ENCODE measurements at regions not wholly inside any gene's neighbourhood (a gene's known extent, or its start where the extent isn't known, plus 50 kb on each side); places are given as distances from the start of the nearest gene placed in this dataset.
"Not testable (repeated sequence)": the region's sequence is repeated elsewhere in the genome, so short reads cannot be mapped to it uniquely, and the experiment has no call there.

- intact Hi-C loops (cut with DNase I, micrococcal nuclease): no loop called here
- DNase-seq (no peak), ATAC-seq (no peak)
These were observed 81.1 kb downstream of the XRCC2 start for GRCh38 chr7:152594801-152595200.

- DNase-seq (no peak), ATAC-seq (no peak)
- intact Hi-C loops (cut with DNase I, micrococcal nuclease): no loop called here
These were observed 84.0 kb downstream of the XRCC2 start for GRCh38 chr7:152591976-152592375.

- ATAC-seq (no peak), DNase-seq (no peak)
These were observed 85.5 kb downstream of the XRCC2 start for GRCh38 chr7:152590481-152590880.

GRCh38 chr7:152589821-152590220, 86.1 kb downstream of the XRCC2 start:
- ATAC-seq; DNase-seq; intact Hi-C loops (cut with DNase I, micrococcal nuclease): not testable (repeated sequence)

More at GRCh38 chr7:152590481-152590880, 85.5 kb downstream of the XRCC2 start:
- intact Hi-C loops (cut with DNase I, micrococcal nuclease): no loop called here

DNA sequence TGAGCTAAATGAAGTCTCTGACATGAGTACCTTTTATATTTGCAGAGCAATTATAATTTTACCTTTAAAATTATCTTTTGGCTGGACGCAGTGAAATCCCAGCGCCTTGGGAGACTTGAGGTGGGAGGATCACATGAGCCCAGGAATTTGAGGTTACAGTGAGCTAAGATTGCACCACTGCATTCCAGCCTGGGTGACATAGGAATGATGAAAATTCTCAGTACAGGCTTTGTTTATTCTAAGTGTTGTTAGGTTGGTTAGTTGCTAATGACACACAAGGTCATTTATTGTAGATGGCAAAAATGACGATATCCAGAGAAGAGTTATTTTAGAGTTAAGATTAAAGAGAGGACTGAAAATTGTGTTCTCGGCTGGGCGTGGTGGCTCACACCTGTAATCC, 87.6 kb downstream of the XRCC2 start:
- intact Hi-C loops (cut with DNase I, micrococcal nuclease): no loop called here
- DNase-seq (no peak), ATAC-seq (no peak)

GRCh38 chr7:152587366-152587765, 88.6 kb downstream of the XRCC2 start:
- intact Hi-C loops (cut with DNase I, micrococcal nuclease): no loop called here
- ATAC-seq: no peak
- no peak for DNase-seq

- ATAC-seq (no peak), DNase-seq (no peak)
- intact Hi-C loops (cut with DNase I, micrococcal nuclease): no loop called here
These were observed 92.9 kb downstream of the XRCC2 start for GRCh38 chr7:152583006-152583405.

GRCh38 chr7:152579070-152579469, 96.9 kb downstream of the XRCC2 start:
- DNase-seq: no peak
- no peak for ATAC-seq
- intact Hi-C loops (cut with DNase I, micrococcal nuclease): no loop called here

DNA sequence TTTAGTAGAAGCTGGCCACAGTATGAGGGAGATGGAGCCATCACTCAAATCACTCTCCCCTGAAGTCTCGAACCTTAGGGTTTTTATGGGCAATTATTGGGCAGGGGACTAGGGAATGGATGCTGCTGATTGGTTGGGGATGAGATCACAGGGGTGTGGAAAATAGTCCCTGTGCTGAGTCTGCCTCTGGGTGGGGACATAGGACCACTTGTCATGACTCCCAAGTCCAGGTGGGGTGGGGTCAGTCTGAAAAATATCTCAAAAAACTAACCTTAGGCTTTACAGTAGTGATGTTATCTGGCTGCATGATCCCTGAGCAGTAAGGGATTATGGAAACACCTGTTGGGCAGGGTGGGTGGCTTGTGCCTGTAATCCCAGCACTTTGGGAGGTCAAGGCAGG, 98.6 kb downstream of the XRCC2 start:
- DNase-seq (no peak), ATAC-seq (no peak)
- intact Hi-C loops (cut with DNase I, micrococcal nuclease): no loop called here

DNA sequence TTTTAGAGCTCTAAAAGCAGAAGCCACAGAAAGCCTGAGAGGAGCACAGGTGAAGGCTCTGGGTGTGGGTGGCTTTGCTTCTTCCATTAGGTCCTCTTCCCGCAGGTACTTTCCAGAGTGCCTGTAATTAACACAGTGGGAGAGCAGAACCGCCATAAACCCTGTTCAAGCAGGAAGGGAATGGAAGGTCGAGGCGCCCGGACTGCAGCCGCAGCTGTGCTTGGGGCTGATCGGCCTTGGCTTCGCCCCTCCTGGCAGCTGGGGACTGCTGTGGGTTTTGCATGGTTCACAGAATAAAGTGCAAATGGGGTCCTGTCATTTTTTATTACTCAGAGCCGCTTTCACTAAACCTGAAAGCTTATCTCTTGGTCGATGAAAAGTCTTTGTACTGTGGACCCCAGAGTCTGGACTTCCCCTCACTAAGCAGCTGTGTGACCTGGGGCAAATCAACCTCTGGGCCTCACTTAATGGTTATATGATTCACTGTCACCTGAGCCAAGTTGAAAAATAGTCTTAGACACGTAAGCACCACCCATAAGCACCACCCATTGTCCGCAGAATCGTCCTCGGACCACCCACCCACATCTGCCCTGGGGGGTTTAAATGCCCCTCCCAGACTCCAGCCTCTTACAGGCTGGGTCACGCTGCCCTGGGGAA, 100.9 kb downstream of the XRCC2 start:
- DNase-seq (peak in 1 of 2 donors; percentile 8), ATAC-seq (peak; percentile 74)
- intact Hi-C loops (cut with DNase I, micrococcal nuclease): no loop called here

DNA sequence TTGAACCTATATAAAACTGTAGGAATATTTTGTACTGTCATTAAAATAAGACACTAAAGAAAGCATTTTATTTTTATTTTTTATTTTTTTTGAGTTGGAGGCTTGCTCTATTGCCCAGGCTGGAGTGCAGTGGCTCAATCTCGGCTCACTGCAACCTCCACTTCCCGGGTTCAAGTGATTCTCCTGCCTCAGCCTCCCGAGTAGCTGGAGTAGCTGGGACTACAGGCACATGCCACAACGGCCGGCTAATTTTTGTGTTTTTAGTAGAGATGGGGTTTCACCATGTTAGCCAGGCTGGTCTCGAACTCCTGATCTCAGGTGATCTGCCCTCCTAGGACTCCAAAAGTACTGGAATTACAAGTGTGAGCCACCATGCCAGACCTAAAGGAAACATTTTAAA, 102.8 kb downstream of the XRCC2 start:
- intact Hi-C loops (cut with DNase I, micrococcal nuclease); DNase-seq; ATAC-seq: not testable (repeated sequence)

DNA sequence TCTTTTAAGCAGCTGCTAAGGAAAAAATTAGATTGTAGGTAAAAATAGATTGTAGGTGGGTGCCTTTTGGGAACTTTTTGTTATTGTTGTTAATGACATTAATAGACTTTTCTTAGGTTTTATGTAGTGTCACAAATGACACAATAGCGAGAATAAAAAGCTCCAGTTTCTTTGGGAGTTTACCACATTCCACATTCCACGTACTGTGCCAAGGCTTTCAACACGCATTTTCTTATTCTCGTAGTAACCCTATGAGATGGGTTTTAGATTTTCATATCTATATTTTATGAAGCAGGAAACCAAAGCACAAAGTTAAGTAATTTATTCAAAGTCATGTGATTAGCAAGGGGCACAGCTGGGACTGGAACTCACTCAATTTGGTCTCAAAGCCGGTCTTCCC, 103.8 kb downstream of the XRCC2 start:
- DNase-seq (no peak), ATAC-seq (no peak)
- intact Hi-C loops (cut with DNase I, micrococcal nuclease): no loop called here

DNA sequence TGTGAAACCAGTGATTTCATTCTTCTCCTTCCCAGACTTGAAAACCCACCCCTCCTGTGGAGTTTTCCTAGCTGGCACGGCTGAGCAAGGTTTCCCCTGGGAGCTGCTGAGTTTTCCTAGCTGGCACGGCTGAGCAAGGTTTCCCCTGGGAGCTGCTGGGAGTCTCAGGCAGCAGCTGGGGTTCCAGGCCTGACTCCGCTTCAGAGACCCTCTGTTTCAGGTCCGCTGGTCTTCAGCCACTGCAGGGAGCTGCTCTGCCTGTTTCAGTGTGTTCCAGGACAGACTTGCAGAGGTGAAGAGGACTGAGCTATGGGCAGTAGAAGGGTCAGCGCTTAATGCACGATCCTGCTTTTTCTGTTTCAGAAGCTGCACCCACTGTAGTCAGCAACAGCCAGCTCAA, 104.9 kb downstream of the XRCC2 start:
- DNase-seq: no peak
- no peak for ATAC-seq
- intact Hi-C loops (cut with DNase I, micrococcal nuclease): no loop called here

DNA sequence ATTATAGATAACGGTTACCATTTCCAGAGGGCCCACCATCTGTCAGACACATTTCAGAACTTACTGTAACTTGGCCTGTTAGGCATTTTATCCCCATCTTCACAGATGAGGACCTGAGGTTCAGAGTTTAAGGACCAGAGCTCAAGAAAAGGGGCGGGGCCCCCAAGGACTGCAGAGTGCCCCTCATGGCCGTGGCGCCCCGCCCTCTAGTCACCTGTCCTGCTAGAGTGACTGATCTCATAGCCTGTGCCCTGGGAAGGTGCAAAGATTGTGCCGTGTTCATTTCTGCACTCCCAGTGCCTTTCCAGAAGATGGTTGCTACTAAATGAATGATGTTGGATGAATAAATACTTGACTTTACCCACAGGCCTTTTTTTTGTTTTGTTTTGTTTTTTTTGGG, 107.0 kb downstream of the XRCC2 start:
- intact Hi-C loops (cut with DNase I, micrococcal nuclease): no loop called here
- DNase-seq: no peak
- no peak for ATAC-seq

- DNase-seq (no peak), ATAC-seq (no peak)
- intact Hi-C loops (cut with DNase I, micrococcal nuclease): no loop called here
These were observed 110.2 kb downstream of the XRCC2 start for GRCh38 chr7:152565731-152566130.

DNA sequence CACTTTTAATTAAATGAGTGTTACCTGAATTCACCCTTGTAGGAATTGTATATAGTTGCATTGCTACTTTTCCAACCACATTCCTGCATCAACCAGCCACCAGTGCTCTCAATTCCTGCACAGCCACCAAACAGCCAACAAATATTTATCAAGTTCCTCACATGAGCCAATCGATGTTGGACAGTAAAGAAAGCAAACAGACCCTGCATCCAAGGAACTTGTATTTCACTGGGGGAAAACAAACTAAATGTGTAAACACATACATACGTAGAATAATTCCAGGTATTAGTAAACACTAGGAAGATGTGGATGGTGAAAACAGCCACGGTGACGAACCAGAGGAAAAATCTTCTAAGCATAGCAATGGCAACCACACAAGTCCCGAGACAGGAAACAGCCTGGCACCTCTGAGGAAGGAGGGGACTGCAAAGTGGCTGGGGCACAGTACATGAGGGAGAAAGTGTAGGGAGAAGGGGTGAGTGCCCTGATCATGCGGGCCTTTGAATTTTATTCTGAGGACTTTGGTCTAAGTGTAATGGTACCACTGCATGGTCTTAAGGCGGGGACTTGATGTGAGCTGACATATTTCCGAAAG, 111.2 kb downstream of the XRCC2 start:
- no peak for ATAC-seq
- intact Hi-C loops (cut with DNase I, micrococcal nuclease): no loop called here
- no peak for DNase-seq

- intact Hi-C loops (cut with DNase I, micrococcal nuclease): no loop called here
- DNase-seq (no peak), ATAC-seq (no peak)
These were observed 119.8 kb downstream of the XRCC2 start for GRCh38 chr7:152556013-152556755.

- ATAC-seq (no peak), DNase-seq (no peak)
These were observed 118.0 kb upstream of the KMT2C start for GRCh38 chr7:152553671-152554317.

DNA sequence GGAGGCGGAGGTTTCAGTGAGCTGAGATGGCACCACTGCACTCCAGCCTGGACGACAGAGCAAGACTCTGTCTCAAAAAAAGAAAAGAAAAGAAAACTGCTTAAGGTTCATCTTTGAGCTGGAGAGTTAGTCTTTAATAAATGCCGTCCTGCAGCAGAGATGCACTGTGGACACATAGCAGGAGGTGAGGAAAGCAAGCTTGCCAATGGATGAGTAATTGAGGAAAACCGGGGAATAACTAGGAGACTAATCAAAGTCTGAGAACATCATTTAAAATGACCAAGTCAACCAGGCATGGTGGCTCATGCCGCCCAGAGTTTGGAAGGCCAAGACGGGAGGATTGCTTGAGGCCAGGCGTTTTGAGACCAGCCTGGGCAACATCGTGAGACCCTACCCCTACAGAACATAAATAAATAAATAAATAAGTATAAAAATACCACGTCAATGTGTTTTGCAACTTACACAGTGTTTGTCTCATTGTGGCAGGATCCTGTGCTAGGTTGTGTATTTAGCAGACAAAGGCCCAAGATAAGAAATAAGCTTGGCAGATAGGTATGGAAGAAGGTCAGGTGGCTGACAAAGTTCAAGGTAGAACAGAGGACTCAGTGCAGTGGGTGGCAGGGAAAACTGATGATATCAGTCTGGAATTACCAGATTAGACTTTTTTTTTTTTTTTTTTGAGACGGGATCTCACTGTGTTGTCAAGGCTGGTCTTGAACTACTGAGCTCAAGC, 115.7 kb upstream of the KMT2C start:
- intact Hi-C loops (cut with DNase I, micrococcal nuclease): no loop called here
- DNase-seq: no peak
- ATAC-seq: no peak

More at GRCh38 chr7:152553671-152554317, 118.0 kb upstream of the KMT2C start:
- intact Hi-C loops (cut with DNase I, micrococcal nuclease): no loop called here

Data from left colon (tissue), 2 donors.